ENCODE measurements at regions not wholly inside any gene's neighbourhood (a gene's known extent, or its start where the extent isn't known, plus 50 kb on each side); places are given as distances from the start of the nearest gene placed in this dataset.

GRCh38 chr2:155871940-155872339 lies 460.6 kb downstream of the NR4A2 start:
- H3K4me3 Mint-ChIP-seq (ENCODE audit: unreplicated experiment) = no peak overlapping the region
- peaks cover 3% of the 10 kb centered on the region for H3K27me3 Mint-ChIP-seq (ENCODE audit: unreplicated experiment)
- H3K27ac Mint-ChIP-seq (ENCODE audit: unreplicated experiment) = no peak overlapping the region
- H3K4me1 Mint-ChIP-seq (ENCODE audit: unreplicated experiment) = no peaks in the 10 kb centered on the region
- no peaks in the 10 kb centered on the region for H3K36me3 Mint-ChIP-seq (ENCODE audit: low read depth, unreplicated experiment)
- no peaks in the 10 kb centered on the region for H3K9me3 Mint-ChIP-seq (ENCODE audit: unreplicated experiment)
- DNase-seq (ENCODE audit: low spot score) = no peak
- no peak for TF ChIP-seq CTCF (IDR thresholded peaks at IDR 0.05; ENCODE audit: unreplicated experiment)

GRCh38 chr2:155867564-155867963 lies 465.0 kb downstream of the NR4A2 start:
- TF ChIP-seq CTCF (IDR thresholded peaks at IDR 0.05; ENCODE audit: unreplicated experiment) = no peak

GRCh38 chr2:155866477-155866876 lies 466.0 kb downstream of the NR4A2 start:
- DNase-seq (ENCODE audit: low spot score) = no peak
- H3K27me3 Mint-ChIP-seq (ENCODE audit: unreplicated experiment) = no peaks in the 10 kb centered on the region
- H3K4me3 Mint-ChIP-seq (ENCODE audit: unreplicated experiment) = no peak overlapping the region
- no peak for TF ChIP-seq CTCF (IDR thresholded peaks at IDR 0.05; ENCODE audit: unreplicated experiment)
- H3K36me3 Mint-ChIP-seq (ENCODE audit: low read depth, unreplicated experiment) = no peaks in the 10 kb centered on the region
- H3K4me1 Mint-ChIP-seq (ENCODE audit: unreplicated experiment) = no peaks in the 10 kb centered on the region
- H3K9me3 Mint-ChIP-seq (ENCODE audit: unreplicated experiment) = no peaks in the 10 kb centered on the region
- H3K27ac Mint-ChIP-seq (ENCODE audit: unreplicated experiment) = no peak overlapping the region

More at GRCh38 chr2:155867564-155867963, 465.0 kb downstream of the NR4A2 start:
- DNase-seq (ENCODE audit: low spot score) = no peak
- Mint-ChIP-seq H3K4me1 (ENCODE audit: unreplicated experiment) (no peaks in the 10 kb centered on the region), H3K36me3 (ENCODE audit: low read depth, unreplicated experiment) (no peaks in the 10 kb centered on the region), H3K27me3 (ENCODE audit: unreplicated experiment) (no peaks in the 10 kb centered on the region), H3K27ac (ENCODE audit: unreplicated experiment) (no peak overlapping the region), H3K4me3 (ENCODE audit: unreplicated experiment) (no peak overlapping the region), H3K9me3 (ENCODE audit: unreplicated experiment) (no peaks in the 10 kb centered on the region)

GRCh38 chr2:155852156-155852555 lies 480.4 kb downstream of the NR4A2 start:
- TF ChIP-seq CTCF (IDR thresholded peaks at IDR 0.05; ENCODE audit: unreplicated experiment) = no peak

GRCh38 chr2:155846259-155846658 lies 486.3 kb downstream of the NR4A2 start:
- no peaks in the 10 kb centered on the region for H3K9me3 Mint-ChIP-seq (ENCODE audit: unreplicated experiment)
- H3K4me1 Mint-ChIP-seq (ENCODE audit: unreplicated experiment) = no peaks in the 10 kb centered on the region
- no peaks in the 10 kb centered on the region for H3K36me3 Mint-ChIP-seq (ENCODE audit: low read depth, unreplicated experiment)

More at GRCh38 chr2:155852156-155852555, 480.4 kb downstream of the NR4A2 start:
- H3K27ac Mint-ChIP-seq (ENCODE audit: unreplicated experiment) = no peak overlapping the region
- no peaks in the 10 kb centered on the region for H3K36me3 Mint-ChIP-seq (ENCODE audit: low read depth, unreplicated experiment)
- no peaks in the 10 kb centered on the region for H3K4me1 Mint-ChIP-seq (ENCODE audit: unreplicated experiment)
- DNase-seq (ENCODE audit: low spot score) = no peak
- no peak overlapping the region for H3K4me3 Mint-ChIP-seq (ENCODE audit: unreplicated experiment)
- H3K9me3 Mint-ChIP-seq (ENCODE audit: unreplicated experiment) = no peaks in the 10 kb centered on the region
- H3K27me3 Mint-ChIP-seq (ENCODE audit: unreplicated experiment) = peaks cover 2% of the 10 kb centered on the region

More at GRCh38 chr2:155846259-155846658, 486.3 kb downstream of the NR4A2 start:
- TF ChIP-seq CTCF (IDR thresholded peaks at IDR 0.05; ENCODE audit: unreplicated experiment) = no peak
- Mint-ChIP-seq H3K4me3 (ENCODE audit: unreplicated experiment) (no peak overlapping the region), H3K27ac (ENCODE audit: unreplicated experiment) (no peak overlapping the region), H3K27me3 (ENCODE audit: unreplicated experiment) (no peaks in the 10 kb centered on the region)
- DNase-seq (ENCODE audit: low spot score) = no peak
